Astrocyte of the cerebellum (primary cell): ENCODE measurements at regions not wholly inside any gene's neighbourhood (a gene's known extent, or its start where the extent isn't known, plus 50 kb on each side); places are given as distances from the start of the nearest gene placed in this dataset.
"Not testable (repeated sequence)": the region's sequence is repeated elsewhere in the genome, so short reads cannot be mapped to it uniquely, and the experiment has no call there.

Source experiments
- DNase-seq: peaks from one replicate; pipeline ENCODE4 v3.0.0-alpha.2; 2011; ENCODE audit warnings: low read depth
- H3K4me3 ChIP-seq: 2 replicates; pipeline ENCODE4 v1.5.1; 2011; ENCODE audit warnings: mild to moderate bottlenecking, low read depth, low read length, moderate library complexity
- in situ Hi-C: cut with HindIII; loops from 2 replicates; pipeline ENCODE4 v1.10.0; 2017; ENCODE audit warnings: low sequenced_read_pairs
- TF ChIP-seq, protein P1 (sequence below): IDR thresholded peaks from 2 replicates; pipeline ENCODE4 v1.5.1; 2012; ENCODE audit warnings: low read length, low read depth, moderate library complexity, mild to moderate bottlenecking; ENCODE audit errors: missing control alignments

DNA sequence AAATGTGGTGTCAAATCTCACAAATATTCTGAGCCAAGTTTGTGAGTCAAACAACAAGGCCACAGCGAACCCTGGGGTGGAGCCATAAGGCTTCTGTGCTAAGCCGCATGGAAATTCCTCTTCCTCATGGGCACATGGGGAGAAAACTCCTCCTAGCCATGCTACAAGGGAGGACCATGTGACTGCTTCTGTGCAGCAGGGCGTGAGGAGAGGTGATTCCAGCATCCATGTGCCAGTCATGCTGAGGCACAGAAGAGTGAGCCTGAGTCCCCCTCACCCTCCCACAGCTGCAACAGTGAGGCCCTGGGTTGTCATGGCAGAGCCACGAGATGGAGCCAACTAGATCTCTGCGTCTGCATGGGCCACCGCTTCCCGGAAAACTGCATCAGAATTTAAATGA lies 488.8 kb upstream of the RAB6C start:
- TF ChIP-seq, protein P1, sequence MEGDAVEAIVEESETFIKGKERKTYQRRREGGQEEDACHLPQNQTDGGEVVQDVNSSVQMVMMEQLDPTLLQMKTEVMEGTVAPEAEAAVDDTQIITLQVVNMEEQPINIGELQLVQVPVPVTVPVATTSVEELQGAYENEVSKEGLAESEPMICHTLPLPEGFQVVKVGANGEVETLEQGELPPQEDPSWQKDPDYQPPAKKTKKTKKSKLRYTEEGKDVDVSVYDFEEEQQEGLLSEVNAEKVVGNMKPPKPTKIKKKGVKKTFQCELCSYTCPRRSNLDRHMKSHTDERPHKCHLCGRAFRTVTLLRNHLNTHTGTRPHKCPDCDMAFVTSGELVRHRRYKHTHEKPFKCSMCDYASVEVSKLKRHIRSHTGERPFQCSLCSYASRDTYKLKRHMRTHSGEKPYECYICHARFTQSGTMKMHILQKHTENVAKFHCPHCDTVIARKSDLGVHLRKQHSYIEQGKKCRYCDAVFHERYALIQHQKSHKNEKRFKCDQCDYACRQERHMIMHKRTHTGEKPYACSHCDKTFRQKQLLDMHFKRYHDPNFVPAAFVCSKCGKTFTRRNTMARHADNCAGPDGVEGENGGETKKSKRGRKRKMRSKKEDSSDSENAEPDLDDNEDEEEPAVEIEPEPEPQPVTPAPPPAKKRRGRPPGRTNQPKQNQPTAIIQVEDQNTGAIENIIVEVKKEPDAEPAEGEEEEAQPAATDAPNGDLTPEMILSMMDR, result no peak
- no peak overlapping the region for H3K4me3 ChIP-seq
- in situ Hi-C loops, result no loop called here
- no peak for DNase-seq

DNA sequence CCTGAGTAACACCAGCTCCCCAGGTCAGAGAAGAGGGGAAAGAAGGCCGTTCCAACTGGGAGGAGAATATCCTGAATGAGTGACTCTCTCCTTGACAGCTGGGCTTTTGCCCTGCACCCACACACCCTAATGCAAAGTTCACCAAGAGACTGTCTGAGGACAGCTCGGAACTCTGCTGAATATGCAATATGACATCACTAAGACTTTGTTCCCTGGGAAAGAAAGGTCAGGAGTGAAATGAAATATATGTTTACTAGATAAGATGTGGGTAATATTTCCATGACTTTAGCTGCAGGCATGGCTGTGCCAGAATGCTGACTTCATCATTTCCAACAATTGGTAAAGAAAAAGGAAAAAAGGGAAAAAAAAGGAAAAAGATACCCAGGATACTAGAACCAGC lies 488.2 kb upstream of the RAB6C start:
- TF ChIP-seq, protein P1, result no peak
- no peak for DNase-seq
- H3K4me3 ChIP-seq, result no peak overlapping the region
- in situ Hi-C loops, result no loop called here

DNA sequence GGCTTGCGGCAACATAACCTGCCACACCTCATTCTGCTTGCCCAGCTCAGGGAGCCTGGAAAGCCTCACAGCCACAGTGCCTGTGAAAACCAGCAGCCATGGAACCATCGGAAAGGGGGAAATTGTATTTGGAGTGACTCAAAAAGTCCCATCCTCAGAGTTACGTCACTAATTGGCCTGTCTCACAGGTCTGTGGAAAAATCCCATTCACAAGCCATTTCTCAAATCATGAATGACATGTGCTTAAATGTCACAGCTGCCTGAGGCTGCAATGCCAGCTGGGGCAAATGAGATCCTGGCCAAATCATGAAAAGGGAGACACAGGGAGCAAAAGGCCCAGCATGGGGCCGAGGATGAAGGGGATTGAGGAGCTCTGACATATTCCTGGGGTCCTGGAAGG lies 486.9 kb upstream of the RAB6C start:
- in situ Hi-C loops, result no loop called here

DNA sequence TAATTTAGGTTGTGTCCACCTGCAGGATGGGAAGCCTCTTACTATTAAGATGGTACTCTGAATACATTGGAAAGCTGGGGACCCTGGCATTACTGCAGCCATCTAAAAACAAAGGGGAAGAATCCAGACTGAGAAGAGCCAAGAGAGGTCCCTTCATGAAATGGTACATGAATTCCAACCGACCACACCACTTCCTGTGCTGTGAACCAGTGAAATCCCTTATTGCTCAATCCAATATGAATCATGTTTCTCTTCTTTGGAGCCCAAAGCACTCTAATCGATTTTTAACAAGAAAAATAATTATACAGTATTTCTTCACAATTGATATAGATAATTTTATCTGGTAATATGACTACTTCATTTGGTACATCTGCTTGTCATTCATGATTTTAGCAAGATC lies 479.7 kb upstream of the RAB6C start:
- no peak overlapping the region for H3K4me3 ChIP-seq
- TF ChIP-seq, protein P1, result no peak
- DNase-seq, result no peak
- in situ Hi-C loops, result no loop called here

More for the DNA sequence above, 486.9 kb upstream of the RAB6C start:
- no peak for DNase-seq
- TF ChIP-seq, protein P1, result no peak
- no peak overlapping the region for H3K4me3 ChIP-seq

DNA sequence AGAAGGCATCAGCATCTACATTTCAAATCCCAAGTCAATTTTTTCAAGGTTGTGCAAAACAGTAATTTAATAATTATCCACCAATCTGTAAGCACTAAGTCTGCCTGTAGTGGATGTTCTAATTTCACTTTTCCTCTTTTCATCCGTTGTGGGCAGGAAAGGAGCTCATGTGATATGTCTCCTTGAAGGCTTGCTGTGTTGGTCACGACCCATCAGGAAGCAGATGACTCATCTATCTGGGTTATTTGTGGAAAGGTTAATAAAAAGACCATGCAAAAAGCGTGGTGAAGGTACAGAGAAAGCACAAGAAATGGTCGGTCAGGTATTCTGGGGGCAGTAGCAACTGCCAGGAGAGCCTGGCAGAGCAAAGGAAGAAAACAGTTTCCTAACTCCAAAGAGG lies 476.7 kb upstream of the RAB6C start:
- TF ChIP-seq, protein P1, result no peak
- DNase-seq, result no peak
- H3K4me3 ChIP-seq, result no peak overlapping the region
- in situ Hi-C loops, result no loop called here

DNA sequence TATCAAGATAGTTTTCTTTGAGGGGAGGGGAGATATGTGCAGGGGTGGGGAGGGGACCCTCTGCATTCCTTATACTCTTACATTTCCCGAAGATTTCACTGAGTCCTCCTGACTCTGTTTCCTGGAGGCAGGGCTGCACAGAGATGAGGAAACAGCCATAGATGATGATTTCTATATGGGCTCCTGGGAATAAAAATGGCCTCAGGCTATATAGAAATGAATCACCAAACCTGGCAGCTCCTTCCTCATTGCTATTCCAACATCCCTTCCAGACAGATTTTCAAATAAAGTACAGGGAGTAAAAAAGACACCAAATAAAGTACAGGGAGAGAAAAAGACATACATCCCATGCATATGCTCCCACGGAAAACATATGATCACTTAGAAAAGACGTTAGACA lies 474.8 kb upstream of the RAB6C start:
- in situ Hi-C loops, result no loop called here
- TF ChIP-seq, protein P1, result no peak
- no peak for DNase-seq
- H3K4me3 ChIP-seq, result no peak overlapping the region

DNA sequence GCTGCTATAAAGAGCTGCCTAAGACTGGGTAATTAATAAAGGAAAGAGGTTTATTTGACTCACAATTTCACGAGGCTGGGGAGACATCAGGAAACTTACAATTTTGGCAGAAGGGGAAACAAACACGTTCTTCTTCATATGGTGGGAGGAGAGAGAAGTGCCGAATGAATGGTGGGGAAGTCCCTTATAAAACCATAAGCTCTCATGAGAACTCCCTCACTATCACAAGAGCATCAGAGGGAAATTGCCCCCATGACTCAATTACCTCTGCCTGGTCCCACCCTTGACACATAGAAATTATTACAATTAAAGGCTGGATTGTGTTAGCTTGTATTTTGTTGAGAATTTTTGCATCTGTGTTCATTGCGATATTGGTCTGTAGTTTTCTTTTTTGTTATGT lies 460.5 kb upstream of the RAB6C start:
- H3K4me3 ChIP-seq, result no peak overlapping the region
- in situ Hi-C loops, result no loop called here
- TF ChIP-seq, protein P1, result no peak
- DNase-seq, result no peak

DNA sequence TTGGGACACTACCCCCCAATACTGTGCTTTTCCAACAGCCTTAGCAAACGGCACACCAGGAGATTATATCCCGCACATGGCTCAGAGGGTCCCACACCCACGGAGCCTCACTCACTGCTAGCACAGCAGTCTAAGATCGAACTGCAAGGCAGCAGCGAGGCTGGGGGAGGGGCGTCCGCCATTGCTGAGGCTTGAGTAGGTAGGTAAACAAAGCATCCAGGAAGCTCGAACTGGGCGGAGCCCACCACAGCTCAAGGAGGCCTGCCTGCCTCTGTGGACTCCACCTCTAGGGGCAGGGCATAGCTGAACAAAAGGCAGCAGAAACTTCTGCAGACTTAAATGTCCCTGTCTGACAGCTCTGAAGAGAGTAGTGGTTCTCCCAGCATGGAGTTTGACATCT lies 447.3 kb upstream of the RAB6C start:
- DNase-seq, in situ Hi-C loops: not testable (repeated sequence)

More for the DNA sequence above, 447.3 kb upstream of the RAB6C start:
- not testable (repeated sequence) for H3K4me3 ChIP-seq
